GM12878 (cell line): ENCODE measurements at regions not wholly inside any gene's neighbourhood (a gene's known extent, or its start where the extent isn't known, plus 50 kb on each side); places are given as distances from the start of the nearest gene placed in this dataset.

Experiments
- ATAC-seq: fragments of 200-7000 bp; cut with Tn5 transposase; 3 replicates; pipeline ENCODE4 v1.9.1; 2020; ENCODE audit warnings: mild to moderate bottlenecking, moderate library complexity
- BruUV-seq: library from RNA; stranded (reverse); fragments of 400-500 nt; replicated peaks from 2 replicates; lab custom pipeline; 2021; lab: Mats Ljungman, UMichigan
- CTCF ChIA-PET: fragments of 300-600 bp; sonication (Branson Sonifier 250); formaldehyde crosslinking; extraction: SDS; loops from one replicate; lab custom pipeline; 2021; ENCODE audit warnings: inconsistent platforms; lab: Yijun Ruan, JAX
- POLR2A ChIA-PET: fragments of 350-600 bp; formaldehyde crosslinking; extraction: SDS; loops from one replicate; lab custom pipeline; 2021; ENCODE audit warnings: inconsistent platforms; lab: Charles Lee
- RAD21 ChIA-PET: fragments of 300-600 bp; sonication (Branson Sonifier 250); formaldehyde crosslinking; loops from one replicate; lab custom pipeline; 2023; ENCODE audit warnings: antibody characterized with exemption; ENCODE audit not compliant: unreplicated experiment; lab: Charles Lee
- SMC1A ChIA-PET: fragments of 300-600 bp; sonication (Branson Sonifier 250); formaldehyde crosslinking; loops from one replicate; lab custom pipeline; 2023; ENCODE audit not compliant: unreplicated experiment, uncharacterized antibody; lab: Charles Lee
- DNase-seq: peaks from one replicate; pipeline ENCODE4 v3.0.0-alpha.2; 2011; ENCODE audit warnings: low read depth, low spot score
- FAIRE-seq: peaks from 3 replicates; lab custom pipeline; 2011; peaks lifted over from hg19 to GRCh38; lab: Jason Lieb, UNC
- H2AFZ ChIP-seq: 2 replicates; pipeline ENCODE4 v1.6.0; 2011; ENCODE audit warnings: low read depth, low read length, control low read depth; ENCODE audit not compliant: control insufficient read depth
- H3K27ac ChIP-seq: 2 replicates; pipeline ENCODE4 v1.5.1; 2011; ENCODE audit warnings: control low read depth; ENCODE audit not compliant: control insufficient read depth, insufficient read depth
- H3K27me3 ChIP-seq, 2 experiments: replicated peaks in 1 of 2; 2 replicates each; pipeline versions ENCODE4 v1.6.0 to v1.6.1; 2011; ENCODE audit warnings: low read length in 1 of 2; ENCODE audit not compliant: control insufficient read depth in 2 of 2, insufficient read depth in 2 of 2
- H3K36me3 ChIP-seq, 2 experiments: 2 replicates each; pipeline ENCODE4 v1.5.1; 2011; ENCODE audit warnings: low read length in 1 of 2; ENCODE audit not compliant: control insufficient read depth in 2 of 2, insufficient read depth in 2 of 2
- H3K4me1 ChIP-seq: 2 replicates; pipeline ENCODE4 v1.6.1; 2011; ENCODE audit warnings: mild to moderate bottlenecking, low read length, moderate library complexity, mixed read lengths; ENCODE audit not compliant: control insufficient read depth, insufficient read depth
- H3K4me2 ChIP-seq: 2 replicates; pipeline ENCODE4 v1.6.0; 2011; ENCODE audit warnings: control low read depth; ENCODE audit not compliant: control insufficient read depth, insufficient read depth
- H3K4me3 ChIP-seq: fragments of 200-600 bp; sonication (generic); 2 replicates; pipeline ENCODE4 v1.5.1; 2016
- H3K79me2 ChIP-seq: 2 replicates; pipeline ENCODE4 v1.6.0; 2011; ENCODE audit warnings: low read length; ENCODE audit not compliant: control insufficient read depth, insufficient read depth
- H3K9ac ChIP-seq: 2 replicates; pipeline ENCODE4 v1.8.0; 2011; ENCODE audit warnings: low read length, control low read depth, mixed read lengths; ENCODE audit not compliant: control insufficient read depth, insufficient read depth
- H3K9me3 ChIP-seq: replicated peaks from 3 replicates; pipeline ENCODE4 v1.5.1; 2011; ENCODE audit warnings: mild to moderate bottlenecking, low read length; ENCODE audit not compliant: control insufficient read depth, insufficient read depth
- H4K20me1 ChIP-seq: 2 replicates; pipeline ENCODE4 v1.6.0; 2011; ENCODE audit not compliant: control insufficient read depth, insufficient read depth
- CHD4 ChIP-seq: fragments of 200-600 bp; sonication (generic); IDR thresholded peaks from 2 replicates; pipeline ENCODE4 v1.6.1; 2016; ENCODE audit warnings: mild to moderate bottlenecking
- DPF2 ChIP-seq: fragments of 450-650 bp; IDR thresholded peaks from 2 replicates; pipeline ENCODE4 v1.6.1; 2017; ENCODE audit warnings: mild to moderate bottlenecking
- EZH2 ChIP-seq: IDR thresholded peaks from 2 replicates; pipeline ENCODE4 v1.6.1; 2012; ENCODE audit warnings: low read depth, mild to moderate bottlenecking, control low read depth, inconsistent platforms, low read length, borderline replicate concordance; ENCODE audit not compliant: control insufficient read depth
- GABPA ChIP-seq: IDR thresholded peaks from 2 replicates; pipeline ENCODE4 v1.6.1; 2014; ENCODE audit warnings: antibody characterized with exemption, low read depth, mild to moderate bottlenecking, inconsistent platforms
- IKZF1 ChIP-seq: fragments of 450-650 bp; conservative IDR thresholded peaks from 2 replicates; pipeline ENCODE4 v1.6.1; 2017; ENCODE audit warnings: antibody characterized with exemption, mild to moderate bottlenecking
- MYB ChIP-seq: fragments of 150-350 bp; IDR thresholded peaks from 2 replicates; pipeline ENCODE4 v1.6.1; 2014; ENCODE audit warnings: mild to moderate bottlenecking, low read depth, low read length, borderline replicate concordance
- MYC ChIP-seq: IDR thresholded peaks from 2 replicates; pipeline ENCODE4 v1.6.1; 2011; ENCODE audit warnings: mild to moderate bottlenecking, low read length, moderate library complexity, inconsistent platforms; ENCODE audit not compliant: insufficient read depth, insufficient replicate concordance, insufficient read length, severe bottlenecking
- NFYA ChIP-seq: IDR thresholded peaks from 2 replicates; pipeline ENCODE4 v1.6.1; 2011; ENCODE audit warnings: low read depth, mild to moderate bottlenecking, low read length, improper control_type of control experiment, borderline replicate concordance
- RAD51 ChIP-seq: fragments of 450-650 bp; IDR thresholded peaks from 2 replicates; pipeline ENCODE4 v1.6.1; 2016; ENCODE audit warnings: moderate library complexity, mild to moderate bottlenecking, inconsistent platforms
- SIX5 ChIP-seq: IDR thresholded peaks from 2 replicates; pipeline ENCODE4 v1.6.1; 2011; ENCODE audit warnings: mild to moderate bottlenecking, low read depth, low read length, moderate library complexity; ENCODE audit not compliant: severe bottlenecking
- SMARCA5 ChIP-seq: fragments of 450-650 bp; IDR thresholded peaks from 2 replicates; pipeline ENCODE4 v1.6.1; 2017; ENCODE audit warnings: mild to moderate bottlenecking
- SREBF2 ChIP-seq: IDR thresholded peaks from 2 replicates; pipeline ENCODE4 v1.6.1; 2012; ENCODE audit warnings: mild to moderate bottlenecking, low read length
- SUZ12 ChIP-seq: fragments of 200-600 bp; sonication (generic); IDR thresholded peaks from one replicate; pipeline ENCODE4 v1.6.1; 2018; ENCODE audit warnings: antibody characterized with exemption, mild to moderate bottlenecking; ENCODE audit not compliant: unreplicated experiment
- TCF12 ChIP-seq: IDR thresholded peaks from 2 replicates; pipeline ENCODE4 v1.6.1; 2011; ENCODE audit warnings: low read depth, mild to moderate bottlenecking, low read length
- YY1 ChIP-seq: IDR thresholded peaks from 2 replicates; pipeline ENCODE4 v1.6.1; 2011; ENCODE audit warnings: low read depth, mild to moderate bottlenecking, low read length
- ZZZ3 ChIP-seq: IDR thresholded peaks from 2 replicates; pipeline ENCODE4 v1.6.1; 2011; ENCODE audit warnings: low read depth; ENCODE audit not compliant: control insufficient read depth, insufficient read length
- WGBS: methylation state at CpG from one replicate; pipeline ENCODE4 v1.1.6; 2016; ENCODE audit warnings: low lambda C conversion rate; ENCODE audit not compliant: insufficient replicate concordance, insufficient coverage; ENCODE audit errors: missing lambda C conversion rate; 5-methylcytosine and 5-hydroxymethylcytosine counted together
- in situ Hi-C: fragments of 300-500 bp; cut with MboI; formaldehyde crosslinking; loops from 9 replicates; pipeline ENCODE4 v1.14.3; 2018; ENCODE audit warnings: mixed read lengths
- intact Hi-C: fragments of 100-400 bp; cut with micrococcal nuclease; formaldehyde crosslinking; loops from one replicate; pipeline ENCODE4 v1.14.2; 2022; ENCODE audit not compliant: unreplicated experiment
- TF ChIP-seq, protein P1 (sequence below): IDR thresholded peaks from 2 replicates; pipeline ENCODE4 v1.6.1; 2012; ENCODE audit warnings: mild to moderate bottlenecking, low read depth, low read length

- BruUV-seq: no TSS peak
- Histone ChIP-seq H3K9ac (no peak overlapping the region), H3K27me3 (no peaks in the 10 kb centered on the region), H3K4me3 (no peak overlapping the region), H3K27ac (no peak overlapping the region), H3K79me2 (no peaks in the 10 kb centered on the region), H3K4me2 (no peak overlapping the region), H4K20me1 (no peaks in the 10 kb centered on the region), H3K4me1 (no peaks in the 10 kb centered on the region), H3K9me3 (no peaks in the 10 kb centered on the region; the same call in 2 of the 3 replicates), H2AFZ (no peak overlapping the region), H3K36me3 (no peaks in the 10 kb centered on the region)
- POLR2A ChIA-PET: no interaction called here
- DNase-seq: no peak
- SMC1A ChIA-PET: no interaction called here
- TF ChIP-seq CHD4: no peak
- TF ChIP-seq SMARCA5: no peak
- TF ChIP-seq MYC: no peak
- no peak for TF ChIP-seq RAD51
- intact Hi-C loops (no loop called here), in situ Hi-C loops (no loop called here)
- ATAC-seq: no peak
- 40% methylated on average over 7 of the region's 7 CpGs for WGBS
- RAD21 ChIA-PET: interaction anchor here (1.4 kb wide), 1 partner anchor 32 kb away, joined by 3 read pairs; no protein-coding TSS in a partner anchor
- no peak for FAIRE-seq
- CTCF ChIA-PET: interaction anchor here (1.5 kb wide), 1 partner anchor 22 kb away, joined by 3 read pairs; no protein-coding TSS in a partner anchor
Observed at GRCh38 chr18:14942275-14942674, 194.3 kb downstream of the ANKRD30B start.

GRCh38 chr18:14943486-14943885 is 195.5 kb downstream of the ANKRD30B start:
- ChIA-PET POLR2A (no interaction called here), SMC1A (no interaction called here), CTCF (no interaction called here), RAD21 (no interaction called here)
- no peaks in the 10 kb centered on the region; the same call in 2 of the 3 replicates for H3K9me3 ChIP-seq
- no peak for DNase-seq
- no peak overlapping the region for H3K4me3 ChIP-seq
- no peak for ATAC-seq
- WGBS: 84% methylated on average over 9 of the region's 9 CpGs
- intact Hi-C loops: no loop called here
- no TSS peak for BruUV-seq
- no peaks in the 10 kb centered on the region for H4K20me1 ChIP-seq
- TF ChIP-seq GABPA (no peak), SREBF2 (no peak), DPF2 (no peak), SMARCA5 (no peak), IKZF1 (no peak), SIX5 (no peak), NFYA (no peak), MYB (no peak), ZZZ3 (no peak), TCF12 (no peak), YY1 (no peak), EZH2 (no peak), SUZ12 (no peak)
- TF ChIP-seq, protein P1, sequence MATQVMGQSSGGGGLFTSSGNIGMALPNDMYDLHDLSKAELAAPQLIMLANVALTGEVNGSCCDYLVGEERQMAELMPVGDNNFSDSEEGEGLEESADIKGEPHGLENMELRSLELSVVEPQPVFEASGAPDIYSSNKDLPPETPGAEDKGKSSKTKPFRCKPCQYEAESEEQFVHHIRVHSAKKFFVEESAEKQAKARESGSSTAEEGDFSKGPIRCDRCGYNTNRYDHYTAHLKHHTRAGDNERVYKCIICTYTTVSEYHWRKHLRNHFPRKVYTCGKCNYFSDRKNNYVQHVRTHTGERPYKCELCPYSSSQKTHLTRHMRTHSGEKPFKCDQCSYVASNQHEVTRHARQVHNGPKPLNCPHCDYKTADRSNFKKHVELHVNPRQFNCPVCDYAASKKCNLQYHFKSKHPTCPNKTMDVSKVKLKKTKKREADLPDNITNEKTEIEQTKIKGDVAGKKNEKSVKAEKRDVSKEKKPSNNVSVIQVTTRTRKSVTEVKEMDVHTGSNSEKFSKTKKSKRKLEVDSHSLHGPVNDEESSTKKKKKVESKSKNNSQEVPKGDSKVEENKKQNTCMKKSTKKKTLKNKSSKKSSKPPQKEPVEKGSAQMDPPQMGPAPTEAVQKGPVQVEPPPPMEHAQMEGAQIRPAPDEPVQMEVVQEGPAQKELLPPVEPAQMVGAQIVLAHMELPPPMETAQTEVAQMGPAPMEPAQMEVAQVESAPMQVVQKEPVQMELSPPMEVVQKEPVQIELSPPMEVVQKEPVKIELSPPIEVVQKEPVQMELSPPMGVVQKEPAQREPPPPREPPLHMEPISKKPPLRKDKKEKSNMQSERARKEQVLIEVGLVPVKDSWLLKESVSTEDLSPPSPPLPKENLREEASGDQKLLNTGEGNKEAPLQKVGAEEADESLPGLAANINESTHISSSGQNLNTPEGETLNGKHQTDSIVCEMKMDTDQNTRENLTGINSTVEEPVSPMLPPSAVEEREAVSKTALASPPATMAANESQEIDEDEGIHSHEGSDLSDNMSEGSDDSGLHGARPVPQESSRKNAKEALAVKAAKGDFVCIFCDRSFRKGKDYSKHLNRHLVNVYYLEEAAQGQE: no peak
- FAIRE-seq: no peak
- no peak overlapping the region for H2AFZ ChIP-seq
- no peaks in the 10 kb centered on the region for H3K27me3 ChIP-seq
- no peaks in the 10 kb centered on the region for H3K4me1 ChIP-seq
- no peaks in the 10 kb centered on the region for H3K79me2 ChIP-seq
- H3K36me3 ChIP-seq: no peaks in the 10 kb centered on the region
- in situ Hi-C loops: no loop called here
- no peak overlapping the region for H3K27ac ChIP-seq
- no peak overlapping the region for H3K9ac ChIP-seq
- no peak overlapping the region for H3K4me2 ChIP-seq
